GM18502 (cell line): ENCODE measurements at regions not wholly inside any gene's neighbourhood (a gene's known extent, or its start where the extent isn't known, plus 50 kb on each side); places are given as distances from the start of the nearest gene placed in this dataset.
A peak's percentile ranks its signal among the peaks of the same experiment; 100 is the strongest.

Experiments used
- ATAC-seq: cut with Tn5 transposase; IDR thresholded peaks from one replicate; pipeline ENCODE4 v1.9.1; 2021; ENCODE audit warnings: mild to moderate bottlenecking; ENCODE audit not compliant: unreplicated experiment, poor library complexity

GRCh38 chr2:188176620-188177019 lies 115.1 kb upstream of the GULP1 start:
- no peak for ATAC-seq

GRCh38 chr2:188181067-188181838 lies 110.4 kb upstream of the GULP1 start:
- ATAC-seq, result no peak

GRCh38 chr2:188181884-188182283 lies 109.8 kb upstream of the GULP1 start:
- no peak for ATAC-seq

GRCh38 chr2:188187726-188188125 lies 103.9 kb upstream of the GULP1 start:
- no peak for ATAC-seq

- no peak for ATAC-seq
Measured at GRCh38 chr2:188189356-188189755, 102.3 kb upstream of the GULP1 start.

GRCh38 chr2:188193230-188193629 lies 98.4 kb upstream of the GULP1 start:
- ATAC-seq, result no peak

- no peak for ATAC-seq
Measured at GRCh38 chr2:188196343-188197008, 95.2 kb upstream of the GULP1 start.

- no peak for ATAC-seq
Measured at GRCh38 chr2:188199716-188200128, 92.0 kb upstream of the GULP1 start.

- no peak for ATAC-seq
Measured at GRCh38 chr2:188201639-188202038, 90.0 kb upstream of the GULP1 start.

GRCh38 chr2:188202777-188203176 lies 88.9 kb upstream of the GULP1 start:
- no peak for ATAC-seq

- ATAC-seq, result no peak
Measured at GRCh38 chr2:188203776-188204175, 87.9 kb upstream of the GULP1 start.

GRCh38 chr2:188204824-188205223 lies 86.8 kb upstream of the GULP1 start:
- no peak for ATAC-seq

- ATAC-seq, result no peak
Measured at GRCh38 chr2:188207554-188207953, 84.1 kb upstream of the GULP1 start.

- ATAC-seq, result no peak
Measured at GRCh38 chr2:188209218-188209617, 82.5 kb upstream of the GULP1 start.

- ATAC-seq, result no peak
Measured at GRCh38 chr2:188217264-188217663, 74.4 kb upstream of the GULP1 start.

- ATAC-seq, result no peak
Measured at GRCh38 chr2:188219541-188219940, 72.1 kb upstream of the GULP1 start.

- ATAC-seq, result no peak
Measured at GRCh38 chr2:188220535-188220934, 71.1 kb upstream of the GULP1 start.

GRCh38 chr2:188227713-188228112 lies 64.0 kb upstream of the GULP1 start:
- no peak for ATAC-seq

- ATAC-seq, result peak; percentile 93
Measured at GRCh38 chr2:188235364-188235763, 56.3 kb upstream of the GULP1 start.

- no peak for ATAC-seq
Measured at GRCh38 chr2:188238386-188238785, 53.3 kb upstream of the GULP1 start.
